ENCODE measurements at regions not wholly inside any gene's neighbourhood (a gene's known extent, or its start where the extent isn't known, plus 50 kb on each side); places are given as distances from the start of the nearest gene placed in this dataset.

GRCh38 chr5:87686975-87687374, 274.2 kb upstream of the CCNH start:
- TF ChIP-seq EZH2 (IDR thresholded peaks at IDR 0.05) (no peak), POLR2AphosphoS5 (IDR thresholded peaks at IDR 0.05; ENCODE audit: borderline replicate concordance, low read depth, low read length) (no peak)
